ENCODE measurements at regions not wholly inside any gene's neighbourhood (a gene's known extent, or its start where the extent isn't known, plus 50 kb on each side); places are given as distances from the start of the nearest gene placed in this dataset.

- no peak for TF ChIP-seq EZH2phosphoT487 (IDR thresholded peaks at IDR 0.05; ENCODE audit: borderline replicate concordance, low read length)
- TF ChIP-seq CTCF (IDR thresholded peaks at IDR 0.05; ENCODE audit: low read depth, low read length, poor library complexity, severe bottlenecking), result no peak
- Histone ChIP-seq H3F3A (ENCODE audit: control insufficient read depth, insufficient read depth) (no peaks in the 10 kb centered on the region), H3K27me3 (ENCODE audit: control insufficient read depth, low read length) (no peaks in the 10 kb centered on the region), H3K9me3 (ENCODE audit: control insufficient read depth, insufficient read depth, low read length) (no peaks in the 10 kb centered on the region), H3K9me2 (replicated peaks; ENCODE audit: control insufficient read depth, low read length) (no peaks in the 10 kb centered on the region), H3K27ac (ENCODE audit: low read depth, low read length) (no peak overlapping the region), H3K4me2 (ENCODE audit: low read length) (no peak overlapping the region), H3K79me2 (ENCODE audit: control insufficient read depth, low read length) (no peaks in the 10 kb centered on the region), H4K20me1 (ENCODE audit: control insufficient read depth, insufficient read depth, low read depth, low read length) (no peaks in the 10 kb centered on the region), H3K4me3 (ENCODE audit: low read length) (no peak overlapping the region), H3K36me3 (ENCODE audit: control insufficient read depth, low read length) (no peaks in the 10 kb centered on the region), H3K4me1 (ENCODE audit: control insufficient read depth, low read length) (no peaks in the 10 kb centered on the region)
Observed at GRCh38 chr3:147529551-147529950, 120.4 kb downstream of the ZIC1 start.

GRCh38 chr3:147538034-147538433, 128.9 kb downstream of the ZIC1 start:
- Histone ChIP-seq H3K4me3 (ENCODE audit: low read length) (no peak overlapping the region), H3K9me2 (replicated peaks; ENCODE audit: control insufficient read depth, low read length) (no peaks in the 10 kb centered on the region), H3K27me3 (ENCODE audit: control insufficient read depth, low read length) (no peaks in the 10 kb centered on the region), H3F3A (ENCODE audit: control insufficient read depth, insufficient read depth) (no peaks in the 10 kb centered on the region), H3K79me2 (ENCODE audit: control insufficient read depth, low read length) (no peaks in the 10 kb centered on the region), H3K27ac (ENCODE audit: low read depth, low read length) (no peak overlapping the region), H3K4me1 (ENCODE audit: control insufficient read depth, low read length) (no peaks in the 10 kb centered on the region), H4K20me1 (ENCODE audit: control insufficient read depth, insufficient read depth, low read depth, low read length) (no peaks in the 10 kb centered on the region), H3K36me3 (ENCODE audit: control insufficient read depth, low read length) (no peaks in the 10 kb centered on the region), H3K9me3 (ENCODE audit: control insufficient read depth, insufficient read depth, low read length) (no peaks in the 10 kb centered on the region), H3K4me2 (ENCODE audit: low read length) (no peak overlapping the region)
- TF ChIP-seq CTCF (IDR thresholded peaks at IDR 0.05; ENCODE audit: low read depth, low read length, poor library complexity, severe bottlenecking) (no peak), EZH2phosphoT487 (IDR thresholded peaks at IDR 0.05; ENCODE audit: borderline replicate concordance, low read length) (no peak)

GRCh38 chr3:147540921-147541320, 131.8 kb downstream of the ZIC1 start:
- H3F3A ChIP-seq (ENCODE audit: control insufficient read depth, insufficient read depth), result no peaks in the 10 kb centered on the region
- no peaks in the 10 kb centered on the region for H3K36me3 ChIP-seq (ENCODE audit: control insufficient read depth, low read length)
- no peaks in the 10 kb centered on the region for H3K27me3 ChIP-seq (ENCODE audit: control insufficient read depth, low read length)
- H3K4me2 ChIP-seq (ENCODE audit: low read length), result no peak overlapping the region
- no peaks in the 10 kb centered on the region for H4K20me1 ChIP-seq (ENCODE audit: control insufficient read depth, insufficient read depth, low read depth, low read length)
- TF ChIP-seq CTCF (IDR thresholded peaks at IDR 0.05; ENCODE audit: low read depth, low read length, poor library complexity, severe bottlenecking), result no peak
- TF ChIP-seq EZH2phosphoT487 (IDR thresholded peaks at IDR 0.05; ENCODE audit: borderline replicate concordance, low read length), result no peak
- no peaks in the 10 kb centered on the region for H3K4me1 ChIP-seq (ENCODE audit: control insufficient read depth, low read length)
- no peaks in the 10 kb centered on the region for H3K9me2 ChIP-seq (replicated peaks; ENCODE audit: control insufficient read depth, low read length)
- no peak overlapping the region for H3K27ac ChIP-seq (ENCODE audit: low read depth, low read length)
- H3K79me2 ChIP-seq (ENCODE audit: control insufficient read depth, low read length), result no peaks in the 10 kb centered on the region
- no peaks in the 10 kb centered on the region for H3K9me3 ChIP-seq (ENCODE audit: control insufficient read depth, insufficient read depth, low read length)
- no peak overlapping the region for H3K4me3 ChIP-seq (ENCODE audit: low read length)

- no peak overlapping the region for H3K4me3 ChIP-seq (ENCODE audit: low read length)
- no peaks in the 10 kb centered on the region for H3K4me1 ChIP-seq (ENCODE audit: control insufficient read depth, low read length)
- H3K4me2 ChIP-seq (ENCODE audit: low read length), result no peak overlapping the region
- no peaks in the 10 kb centered on the region for H3K27me3 ChIP-seq (ENCODE audit: control insufficient read depth, low read length)
- no peaks in the 10 kb centered on the region for H3K9me3 ChIP-seq (ENCODE audit: control insufficient read depth, insufficient read depth, low read length)
- H3K36me3 ChIP-seq (ENCODE audit: control insufficient read depth, low read length), result no peaks in the 10 kb centered on the region
- H3K79me2 ChIP-seq (ENCODE audit: control insufficient read depth, low read length), result no peaks in the 10 kb centered on the region
- H3F3A ChIP-seq (ENCODE audit: control insufficient read depth, insufficient read depth), result no peaks in the 10 kb centered on the region
- TF ChIP-seq CTCF (IDR thresholded peaks at IDR 0.05; ENCODE audit: low read depth, low read length, poor library complexity, severe bottlenecking), result no peak
- no peak for TF ChIP-seq EZH2phosphoT487 (IDR thresholded peaks at IDR 0.05; ENCODE audit: borderline replicate concordance, low read length)
- H3K9me2 ChIP-seq (replicated peaks; ENCODE audit: control insufficient read depth, low read length), result no peaks in the 10 kb centered on the region
- no peak overlapping the region for H3K27ac ChIP-seq (ENCODE audit: low read depth, low read length)
- H4K20me1 ChIP-seq (ENCODE audit: control insufficient read depth, insufficient read depth, low read depth, low read length), result no peaks in the 10 kb centered on the region
Observed at GRCh38 chr3:147544290-147544689, 135.1 kb downstream of the ZIC1 start.
